Right lobe of liver (tissue), 6 donors: ENCODE measurements at regions not wholly inside any gene's neighbourhood (a gene's known extent, or its start where the extent isn't known, plus 50 kb on each side); places are given as distances from the start of the nearest gene placed in this dataset.

Source experiments
- ATAC-seq, 4 donors: fragments of 200-7000 bp; cut with Tn5 transposase; one replicate each; pipeline ENCODE4 v1.9.1; 2020; ENCODE audit warnings: mild to moderate bottlenecking in 4 of 4, moderate library complexity in 4 of 4
- DNase-seq, 3 donors: peaks; one replicate each; pipeline ENCODE4 v3.0.0-alpha.2; 2020
- H3K27ac ChIP-seq, 3 donors: fragments of 200-600 bp; one replicate each; pipeline ENCODE4 v1.8.0; 2022
- H3K27me3 ChIP-seq, 2 donors: fragments of 200-600 bp; one replicate each; pipeline ENCODE4 v1.8.0; 2022
- H3K36me3 ChIP-seq, 4 donors: fragments of 200-600 bp; sonication (generic) in 1 of 4; one replicate each; pipeline versions ENCODE4 v1.5.1 to v1.8.0; 2017 to 2022; ENCODE audit warnings: control low read depth in 1 of 4
- H3K4me1 ChIP-seq, 4 donors: fragments of 200-600 bp; sonication (generic) in 1 of 4; one replicate each; pipeline versions ENCODE4 v1.5.1 to v1.8.0; 2017 to 2022; ENCODE audit warnings: control low read depth in 1 of 4
- H3K4me3 ChIP-seq, 3 donors: fragments of 200-600 bp; one replicate each; pipeline ENCODE4 v1.8.0; 2022
- H3K9me3 ChIP-seq, 4 donors: fragments of 200-600 bp; sonication (generic) in 1 of 4; one replicate each; pipeline versions ENCODE4 v1.5.1 to v1.8.0; 2017 to 2022; ENCODE audit warnings: control low read depth in 1 of 4
- POLR2A ChIP-seq: fragments of 450-650 bp; IDR thresholded peaks from one replicate; pipeline ENCODE4 v1.6.1; 2017; ENCODE audit warnings: antibody characterized with exemption, mild to moderate bottlenecking
- WGBS: methylation state at CpG from one replicate; pipeline ENCODE4 v1.1.6; 2018; ENCODE audit warnings: low coverage, low lambda C conversion rate; ENCODE audit not compliant: insufficient coverage; ENCODE audit errors: missing lambda C conversion rate; 5-methylcytosine and 5-hydroxymethylcytosine counted together
- intact Hi-C, 2 donors: fragments of 100-400 bp; cut with DNase I; formaldehyde crosslinking; loops; one replicate each; pipeline versions ENCODE4 v1.11.2 to v1.14.1; 2022
- TF ChIP-seq, protein P1 (sequence below), 4 donors: fragments of 200-600 bp in 3 of 4; fragments of 450-650 bp in 1 of 4; IDR thresholded peaks; one replicate each; pipeline versions ENCODE4 v1.5.1 to v1.8.0; 2016 to 2022; ENCODE audit warnings: antibody characterized with exemption in 4 of 4, mild to moderate bottlenecking in 2 of 4
- donor health status: DM: no; HTN: yes; CAD: no.
- donor health status: DM: no; HTN: no; CAD: no.
- donor health status: DM: no; HTN: no; CAD: no.
- donor health status: DM: no; HTN: yes; CAD: no.
- donor health status: DM: no; HTN: yes; CAD: no.

DNA sequence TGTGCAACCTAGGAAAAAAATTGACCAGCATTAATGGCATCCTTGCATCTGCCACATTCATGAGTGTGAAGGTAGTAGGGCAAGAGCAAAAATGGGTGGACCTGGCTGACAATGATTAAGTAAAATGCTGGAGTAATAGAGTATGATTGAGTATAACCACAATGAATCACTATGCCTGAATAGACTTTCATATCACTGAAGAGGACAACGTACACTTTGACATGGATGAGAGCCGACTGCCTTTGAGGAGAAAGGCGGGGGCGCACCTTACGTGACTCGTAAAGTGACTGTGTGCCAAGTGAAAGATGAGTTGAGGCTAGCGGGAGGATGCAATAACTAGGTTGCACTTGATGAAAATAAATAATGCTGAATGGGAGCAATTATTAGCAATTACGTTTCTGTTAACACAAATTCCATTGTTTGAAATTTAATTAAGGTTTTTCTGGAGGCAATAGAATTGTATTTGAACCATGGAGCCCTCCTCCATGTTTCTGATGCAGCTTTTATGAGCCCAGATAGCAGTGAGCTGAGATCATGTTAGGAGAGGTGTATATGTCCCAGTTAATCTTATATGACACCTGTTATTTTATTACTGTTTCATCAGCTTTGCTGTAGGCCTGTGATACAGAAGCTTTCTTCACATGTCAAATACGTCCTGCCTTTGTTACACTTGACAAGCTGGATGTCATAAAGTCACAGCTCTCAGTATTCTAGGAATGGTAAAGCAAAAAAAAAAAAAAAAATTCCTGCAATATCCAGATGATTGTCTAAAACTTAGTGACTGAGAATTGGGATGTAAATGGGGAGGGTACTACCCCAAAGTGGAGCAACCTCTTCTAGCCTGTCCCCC, 596.5 kb downstream of the NXPH1 start:
- TF ChIP-seq, protein P1, sequence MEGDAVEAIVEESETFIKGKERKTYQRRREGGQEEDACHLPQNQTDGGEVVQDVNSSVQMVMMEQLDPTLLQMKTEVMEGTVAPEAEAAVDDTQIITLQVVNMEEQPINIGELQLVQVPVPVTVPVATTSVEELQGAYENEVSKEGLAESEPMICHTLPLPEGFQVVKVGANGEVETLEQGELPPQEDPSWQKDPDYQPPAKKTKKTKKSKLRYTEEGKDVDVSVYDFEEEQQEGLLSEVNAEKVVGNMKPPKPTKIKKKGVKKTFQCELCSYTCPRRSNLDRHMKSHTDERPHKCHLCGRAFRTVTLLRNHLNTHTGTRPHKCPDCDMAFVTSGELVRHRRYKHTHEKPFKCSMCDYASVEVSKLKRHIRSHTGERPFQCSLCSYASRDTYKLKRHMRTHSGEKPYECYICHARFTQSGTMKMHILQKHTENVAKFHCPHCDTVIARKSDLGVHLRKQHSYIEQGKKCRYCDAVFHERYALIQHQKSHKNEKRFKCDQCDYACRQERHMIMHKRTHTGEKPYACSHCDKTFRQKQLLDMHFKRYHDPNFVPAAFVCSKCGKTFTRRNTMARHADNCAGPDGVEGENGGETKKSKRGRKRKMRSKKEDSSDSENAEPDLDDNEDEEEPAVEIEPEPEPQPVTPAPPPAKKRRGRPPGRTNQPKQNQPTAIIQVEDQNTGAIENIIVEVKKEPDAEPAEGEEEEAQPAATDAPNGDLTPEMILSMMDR (IDR thresholded peaks at IDR 0.05) = no peak
- no peak for TF ChIP-seq POLR2A
- Histone ChIP-seq H3K27me3 (no peaks in the 10 kb centered on the region), H3K27ac (no peak overlapping the region), H3K4me1 (no peaks in the 10 kb centered on the region), H3K9me3 (no peaks in the 10 kb centered on the region), H3K36me3 (no peaks in the 10 kb centered on the region), H3K4me3 (no peak overlapping the region)
- ATAC-seq (no peak), DNase-seq (no peak)
- WGBS = 55% methylated on average over 9 of the region's 9 CpGs
- intact Hi-C loops = no loop called here

GRCh38 chr7:9030976-9031375, 597.6 kb downstream of the NXPH1 start:
- TF ChIP-seq, protein P1 (IDR thresholded peaks at IDR 0.05) = no peak
- no peak for TF ChIP-seq POLR2A
- H3K4me1 ChIP-seq = no peaks in the 10 kb centered on the region
- 24% methylated on average over 2 of the region's 2 CpGs for WGBS

GRCh38 chr7:9031386-9031785, 598.0 kb downstream of the NXPH1 start:
- 47% methylated on average over 4 of the region's 4 CpGs for WGBS
- intact Hi-C loops = no loop called here
- DNase-seq = no peak
- H3K4me1 ChIP-seq = no peaks in the 10 kb centered on the region
- no peak overlapping the region for H3K4me3 ChIP-seq
- H3K27ac ChIP-seq = no peak overlapping the region
- TF ChIP-seq, protein P1 (IDR thresholded peaks at IDR 0.05) = no peak
- no peak for TF ChIP-seq POLR2A
- no peaks in the 10 kb centered on the region for H3K9me3 ChIP-seq
- H3K36me3 ChIP-seq = no peaks in the 10 kb centered on the region
- ATAC-seq = no peak
- H3K27me3 ChIP-seq = no peaks in the 10 kb centered on the region

More at GRCh38 chr7:9030976-9031375, 597.6 kb downstream of the NXPH1 start:
- ATAC-seq = no peak
- Histone ChIP-seq H3K27me3 (no peaks in the 10 kb centered on the region), H3K27ac (no peak overlapping the region), H3K36me3 (no peaks in the 10 kb centered on the region), H3K9me3 (no peaks in the 10 kb centered on the region), H3K4me3 (no peak overlapping the region)
- intact Hi-C loops = no loop called here
- no peak for DNase-seq

- no peaks in the 10 kb centered on the region for H3K9me3 ChIP-seq
- H3K4me1 ChIP-seq = no peaks in the 10 kb centered on the region
- H3K36me3 ChIP-seq = no peaks in the 10 kb centered on the region
- 29% methylated on average over 3 of the region's 3 CpGs for WGBS
- ATAC-seq (no peak), DNase-seq (no peak)
- no peak overlapping the region for H3K27ac ChIP-seq
- TF ChIP-seq, protein P1 (IDR thresholded peaks at IDR 0.05) = no peak
- no peak for TF ChIP-seq POLR2A
- intact Hi-C loops = no loop called here
- no peaks in the 10 kb centered on the region for H3K27me3 ChIP-seq
- H3K4me3 ChIP-seq = no peak overlapping the region
Observed at GRCh38 chr7:9036080-9036479, 602.7 kb downstream of the NXPH1 start.
